ENCODE measurements at regions not wholly inside any gene's neighbourhood (a gene's known extent, or its start where the extent isn't known, plus 50 kb on each side); places are given as distances from the start of the nearest gene placed in this dataset.

GRCh38 chr18:30288662-30289414, 753.7 kb downstream of the DSC3 start:
- DNase-seq, result no peak

GRCh38 chr18:30280861-30281470, 761.6 kb downstream of the DSC3 start:
- DNase-seq, result no peak

- no peak for DNase-seq
These were observed 762.4 kb downstream of the DSC3 start for GRCh38 chr18:30280186-30280585.

GRCh38 chr18:30277676-30278075, 764.9 kb downstream of the DSC3 start:
- DNase-seq, result no peak

GRCh38 chr18:30271716-30272115, 770.8 kb downstream of the DSC3 start:
- DNase-seq, result no peak

- DNase-seq, result no peak
These were observed 777.4 kb downstream of the DSC3 start for GRCh38 chr18:30265190-30265589.

- no peak for DNase-seq
These were observed 788.2 kb downstream of the DSC3 start for GRCh38 chr18:30254331-30254730.

- DNase-seq, result no peak
These were observed 794.5 kb downstream of the DSC3 start for GRCh38 chr18:30248056-30248455.

GRCh38 chr18:30245766-30246455, 796.6 kb downstream of the DSC3 start:
- no peak for DNase-seq

GRCh38 chr18:30234755-30235154, 807.8 kb downstream of the DSC3 start:
- DNase-seq, result no peak

- DNase-seq, result no peak
These were observed 831.4 kb downstream of the DSC3 start for GRCh38 chr18:30211112-30211511.

GRCh38 chr18:30208546-30208945, 834.0 kb downstream of the DSC3 start:
- DNase-seq, result no peak

- DNase-seq, result no peak
These were observed 850.3 kb downstream of the DSC3 start for GRCh38 chr18:30192216-30192615.

- DNase-seq, result no peak
These were observed 856.3 kb downstream of the DSC3 start for GRCh38 chr18:30186245-30186644.

GRCh38 chr18:30177056-30177455, 865.5 kb downstream of the DSC3 start:
- DNase-seq, result no peak

GRCh38 chr18:30175621-30176225, 866.8 kb downstream of the DSC3 start:
- DNase-seq, result no peak

GRCh38 chr18:30175061-30175574, 867.4 kb downstream of the DSC3 start:
- DNase-seq, result no peak

GRCh38 chr18:30163573-30163972, 879.0 kb downstream of the DSC3 start:
- DNase-seq, result no peak

- no peak for DNase-seq
These were observed 882.4 kb downstream of the DSC3 start for GRCh38 chr18:30160124-30160523.

GRCh38 chr18:30150586-30151250, 891.8 kb downstream of the DSC3 start:
- DNase-seq, result no peak

GRCh38 chr18:30149585-30149984, 893.0 kb downstream of the DSC3 start:
- DNase-seq, result no peak

GRCh38 chr18:30142870-30143269, 899.7 kb downstream of the DSC3 start:
- no peak for DNase-seq

GRCh38 chr18:30142248-30142647, 900.3 kb downstream of the DSC3 start:
- no peak for DNase-seq
